WTC11 (cell line): ENCODE measurements at regions not wholly inside any gene's neighbourhood (a gene's known extent, or its start where the extent isn't known, plus 50 kb on each side); places are given as distances from the start of the nearest gene placed in this dataset.

Source experiments
- E2F4 ChIP-seq: sonication (generic); formaldehyde crosslinking; IDR thresholded peaks from 2 replicates; pipeline ENCODE4 v1.8.1; 2022; ENCODE audit warnings: low read depth, mild to moderate bottlenecking, moderate library complexity, missing genetic modification reagents, borderline replicate concordance
- TF ChIP-seq, protein P1 (sequence below): fragments of 200-600 bp; IDR thresholded peaks from 2 replicates; pipeline ENCODE4 v1.8.0; 2022; ENCODE audit warnings: antibody characterized with exemption

DNA sequence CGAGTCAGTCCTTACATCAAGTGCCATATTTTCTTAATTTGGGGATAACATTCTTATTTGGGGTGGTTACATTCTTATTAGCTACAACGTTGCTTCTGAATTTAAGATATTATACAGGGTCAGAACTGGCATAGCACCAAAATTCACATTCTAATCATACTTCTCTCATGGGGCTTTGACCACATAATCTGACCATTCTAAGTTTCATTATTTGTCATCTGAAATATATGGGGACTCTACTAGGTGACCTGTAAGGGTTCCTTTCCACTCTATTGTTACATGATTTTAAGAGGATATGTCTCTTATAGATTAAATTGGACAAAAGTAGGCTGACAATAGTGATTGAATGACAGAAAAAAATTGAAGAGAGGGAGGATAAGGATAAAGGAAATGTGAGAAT is 536.5 kb downstream of the KCTD12 start:
- TF ChIP-seq E2F4 (CRISPR knock-in tag) = no peak
- TF ChIP-seq, protein P1, sequence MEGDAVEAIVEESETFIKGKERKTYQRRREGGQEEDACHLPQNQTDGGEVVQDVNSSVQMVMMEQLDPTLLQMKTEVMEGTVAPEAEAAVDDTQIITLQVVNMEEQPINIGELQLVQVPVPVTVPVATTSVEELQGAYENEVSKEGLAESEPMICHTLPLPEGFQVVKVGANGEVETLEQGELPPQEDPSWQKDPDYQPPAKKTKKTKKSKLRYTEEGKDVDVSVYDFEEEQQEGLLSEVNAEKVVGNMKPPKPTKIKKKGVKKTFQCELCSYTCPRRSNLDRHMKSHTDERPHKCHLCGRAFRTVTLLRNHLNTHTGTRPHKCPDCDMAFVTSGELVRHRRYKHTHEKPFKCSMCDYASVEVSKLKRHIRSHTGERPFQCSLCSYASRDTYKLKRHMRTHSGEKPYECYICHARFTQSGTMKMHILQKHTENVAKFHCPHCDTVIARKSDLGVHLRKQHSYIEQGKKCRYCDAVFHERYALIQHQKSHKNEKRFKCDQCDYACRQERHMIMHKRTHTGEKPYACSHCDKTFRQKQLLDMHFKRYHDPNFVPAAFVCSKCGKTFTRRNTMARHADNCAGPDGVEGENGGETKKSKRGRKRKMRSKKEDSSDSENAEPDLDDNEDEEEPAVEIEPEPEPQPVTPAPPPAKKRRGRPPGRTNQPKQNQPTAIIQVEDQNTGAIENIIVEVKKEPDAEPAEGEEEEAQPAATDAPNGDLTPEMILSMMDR = no peak
